ENCODE measurements at regions not wholly inside any gene's neighbourhood (a gene's known extent, or its start where the extent isn't known, plus 50 kb on each side); places are given as distances from the start of the nearest gene placed in this dataset.

GRCh38 chr11:32226480-32226879 is 135.6 kb downstream of the RCN1 start:
- TF ChIP-seq CTCF (IDR thresholded peaks at IDR 0.05; ENCODE audit: insufficient read depth, low read length) (no peak), REST (IDR thresholded peaks at IDR 0.05; ENCODE audit: insufficient replicate concordance, low read depth) (no peak)
